ENCODE measurements at regions not wholly inside any gene's neighbourhood (a gene's known extent, or its start where the extent isn't known, plus 50 kb on each side); places are given as distances from the start of the nearest gene placed in this dataset.

DNA sequence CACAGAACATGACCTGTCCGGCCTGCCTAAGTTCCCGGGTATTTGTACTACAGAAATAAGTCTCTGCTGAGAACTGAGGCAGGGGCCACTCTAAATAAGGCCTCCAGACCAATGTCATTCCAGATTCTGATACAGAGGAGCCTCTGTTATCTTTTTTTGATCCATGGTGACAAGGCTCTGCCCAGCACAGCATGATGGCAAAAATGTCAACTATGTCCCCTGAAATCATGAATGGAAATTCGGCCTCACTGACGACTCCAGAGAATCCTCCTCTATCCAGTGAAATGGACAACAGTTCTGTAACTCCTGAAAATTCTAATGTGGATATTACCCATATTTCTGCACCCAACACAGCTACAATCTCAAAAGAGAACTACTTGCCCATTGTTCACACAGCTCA lies 335.0 kb downstream of the DNAH5 start:
- H4K8ac ChIP-seq (ENCODE audit: extremely low read depth, insufficient read depth, low read length), result no peak overlapping the region
- H2AFZ ChIP-seq (ENCODE audit: low read length), result no peak overlapping the region
- no peak overlapping the region for H3K4ac ChIP-seq (replicated peaks; ENCODE audit: insufficient read length, low read depth, low read length)
- no peak for DNase-seq (ENCODE audit: low read depth in 1 of 2, low spot score in 2 of 2)
- TF ChIP-seq GABPA (IDR thresholded peaks at IDR 0.05; ENCODE audit: borderline replicate concordance, insufficient read depth, low read length) (no peak), TEAD4 (IDR thresholded peaks at IDR 0.05; ENCODE audit: low read depth, low read length) (peak; percentile 89)
- no peaks in the 10 kb centered on the region for H3K27me3 ChIP-seq (replicated peaks in 1 of 4; ENCODE audit: control insufficient read depth in 3 of 4, extremely low read depth in 1 of 4, insufficient read depth in 3 of 4, low read length in 3 of 4)
- H2BK5ac ChIP-seq (ENCODE audit: low read depth, low read length), result no peak overlapping the region
- WGBS, 2 experiments (ENCODE audit: extremely low coverage in 1 of 2, insufficient coverage in 1 of 2, insufficient read length in 1 of 2, insufficient replicate concordance in 2 of 2, low coverage in 1 of 2, low lambda C conversion rate in 2 of 2, missing lambda C conversion rate in 1 of 2), result 83% methylated on average over 4 of the region's 4 CpGs; no CpG with 5 or more reads in 1 of the 2 experiments
- no peak overlapping the region for H3K4me3 ChIP-seq (ENCODE audit: extremely low read depth in 1 of 4, insufficient read depth in 2 of 4, low read depth in 3 of 4, low read length in 4 of 4)
- no peak overlapping the region for H2BK20ac ChIP-seq (ENCODE audit: low read length)
- H3K4me2 ChIP-seq (ENCODE audit: insufficient read depth in 1 of 2, low read depth in 2 of 2, low read length in 2 of 2), result no peak overlapping the region
- H2BK15ac ChIP-seq (ENCODE audit: low read length), result no peak overlapping the region
- H2BK120ac ChIP-seq (replicated peaks; ENCODE audit: low read depth, low read length), result no peak overlapping the region
- CTCF ChIA-PET (ENCODE audit: partially characterized antibody), result interaction anchor here (1.0 kb wide), 1 partner anchor 275 kb away, joined by 3 read pairs; no protein-coding TSS in a partner anchor
- no peaks in the 10 kb centered on the region for H3K23me2 ChIP-seq (ENCODE audit: low read depth, low read length)
- POLR2A ChIA-PET (ENCODE audit: partially characterized antibody), result no interaction called here
- H3K9me3 ChIP-seq (ENCODE audit: insufficient read depth in 2 of 2, low read depth in 1 of 2, low read length in 1 of 2), result no peaks in the 10 kb centered on the region
- H3K14ac ChIP-seq (ENCODE audit: insufficient read length), result no peak overlapping the region
- no peak overlapping the region for H3K23ac ChIP-seq (ENCODE audit: insufficient read length)
- no peak overlapping the region for H3K18ac ChIP-seq (ENCODE audit: extremely low read depth, low read length)
- H3K79me1 ChIP-seq (ENCODE audit: low read depth, low read length), result no peaks in the 10 kb centered on the region
- H3K36me3 ChIP-seq (ENCODE audit: control insufficient read depth in 2 of 4, insufficient read depth in 4 of 4, low read length in 3 of 4), result no peaks in the 10 kb centered on the region
- H2AK5ac ChIP-seq (ENCODE audit: low read depth, low read length), result no peak overlapping the region
- no peak overlapping the region for H4K5ac ChIP-seq (ENCODE audit: insufficient read length, low read depth, low read length)
- no peak overlapping the region for H3K9ac ChIP-seq (replicated peaks in 1 of 4; ENCODE audit: extremely low read depth in 1 of 4, low read depth in 3 of 4, low read length in 3 of 4)
- no peaks in the 10 kb centered on the region for H3K4me1 ChIP-seq (replicated peaks in 1 of 4; ENCODE audit: control insufficient read depth in 3 of 4, insufficient read depth in 4 of 4, low read length in 3 of 4)
- no peak overlapping the region for H4K91ac ChIP-seq (replicated peaks; ENCODE audit: insufficient read length, low read length)
- H4K20me1 ChIP-seq (replicated peaks in 1 of 2; ENCODE audit: control insufficient read depth in 1 of 2, insufficient read depth in 2 of 2, low read length in 2 of 2), result no peaks in the 10 kb centered on the region
- no peak overlapping the region for H3K56ac ChIP-seq (replicated peaks; ENCODE audit: insufficient read length, low read depth, low read length)
- H3K79me2 ChIP-seq (ENCODE audit: control insufficient read depth in 1 of 2, insufficient read depth in 2 of 2, low read length in 2 of 2), result no peaks in the 10 kb centered on the region
- no peak overlapping the region for H3K27ac ChIP-seq (ENCODE audit: low read depth, low read length)
- no peak for FAIRE-seq
- no peak overlapping the region for H2BK12ac ChIP-seq (ENCODE audit: low read depth, low read length)

All from H1 (cell line).